ENCODE measurements at regions not wholly inside any gene's neighbourhood (a gene's known extent, or its start where the extent isn't known, plus 50 kb on each side); places are given as distances from the start of the nearest gene placed in this dataset.
A peak's percentile ranks its signal among the peaks of the same experiment; 100 is the strongest.
"Not testable (repeated sequence)": the region's sequence is repeated elsewhere in the genome, so short reads cannot be mapped to it uniquely, and the experiment has no call there.

DNA sequence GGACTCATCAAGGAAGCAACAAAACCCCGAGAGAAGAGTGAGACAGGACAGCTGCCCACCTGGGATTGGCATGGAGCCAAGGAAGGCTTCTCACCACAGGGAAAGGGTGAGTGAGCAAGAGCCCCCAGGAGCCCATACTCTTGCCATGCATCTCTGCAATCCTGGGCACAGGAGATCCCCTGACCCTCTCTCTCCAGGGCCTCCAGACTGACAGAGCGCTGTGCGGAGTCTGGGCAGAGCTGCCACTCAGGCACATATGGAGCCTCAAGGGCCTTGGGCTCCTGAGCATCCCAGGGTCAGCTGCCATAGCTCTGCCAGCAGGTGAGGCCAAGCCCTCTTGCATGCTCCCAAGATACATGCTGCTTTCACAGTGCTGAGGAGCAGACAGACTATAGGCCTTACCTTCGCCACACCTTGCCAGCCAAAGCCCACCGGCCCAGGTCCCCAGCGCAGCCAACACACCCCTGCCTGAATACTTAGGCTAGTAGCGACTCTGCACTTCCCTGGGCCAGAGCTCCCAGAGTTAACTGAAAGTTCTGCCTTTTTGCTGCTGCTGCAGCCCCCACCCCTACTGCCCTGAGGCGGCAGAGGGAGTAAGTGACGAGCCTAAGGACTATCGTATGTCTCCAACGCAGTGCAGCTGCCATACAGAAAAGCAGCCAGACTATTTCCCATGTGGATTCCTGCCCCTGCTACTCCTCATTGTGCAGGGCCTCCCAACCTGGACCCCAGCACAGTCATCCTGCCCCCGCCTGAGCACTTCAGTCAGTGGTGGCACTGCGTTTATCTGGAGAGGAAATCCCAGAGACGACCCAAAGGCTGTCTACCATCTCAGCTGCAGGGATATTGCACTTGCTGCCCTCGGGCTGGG is 251.6 kb downstream of the SPATA31A6 start:
- not testable (repeated sequence) for DNase-seq (ENCODE audit: low spot score)

DNA sequence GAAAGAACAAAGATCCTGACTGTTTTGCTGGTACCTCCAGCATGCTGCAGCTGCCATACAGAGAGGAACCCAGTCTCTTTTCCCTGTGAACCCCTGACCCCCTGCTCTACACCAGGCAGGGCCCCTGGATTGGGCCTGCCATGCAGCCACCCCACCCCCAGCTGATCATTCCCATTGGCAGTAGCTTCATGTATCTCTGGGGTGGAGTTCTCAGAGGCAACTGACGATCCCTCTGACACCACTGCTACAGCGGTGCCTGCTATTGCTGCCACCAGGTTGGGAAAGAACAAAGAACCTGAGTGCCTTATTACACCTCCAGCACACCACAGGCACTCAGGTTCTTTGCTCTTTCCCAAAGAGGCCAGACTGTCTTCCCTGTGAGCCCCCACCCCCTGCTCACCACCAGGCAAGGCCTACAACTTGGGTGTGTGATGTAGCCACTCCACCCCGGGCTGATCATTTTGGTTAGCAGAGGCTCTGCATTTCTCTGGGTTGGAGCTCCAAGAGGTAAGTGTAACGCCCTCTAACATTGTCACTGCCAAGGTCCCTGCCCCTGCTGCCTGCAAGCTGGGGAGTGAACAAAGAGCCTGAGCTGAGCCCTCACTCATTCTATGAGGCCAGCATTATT is 252.4 kb downstream of the SPATA31A6 start:
- not testable (repeated sequence) for DNase-seq (ENCODE audit: low spot score)

DNA sequence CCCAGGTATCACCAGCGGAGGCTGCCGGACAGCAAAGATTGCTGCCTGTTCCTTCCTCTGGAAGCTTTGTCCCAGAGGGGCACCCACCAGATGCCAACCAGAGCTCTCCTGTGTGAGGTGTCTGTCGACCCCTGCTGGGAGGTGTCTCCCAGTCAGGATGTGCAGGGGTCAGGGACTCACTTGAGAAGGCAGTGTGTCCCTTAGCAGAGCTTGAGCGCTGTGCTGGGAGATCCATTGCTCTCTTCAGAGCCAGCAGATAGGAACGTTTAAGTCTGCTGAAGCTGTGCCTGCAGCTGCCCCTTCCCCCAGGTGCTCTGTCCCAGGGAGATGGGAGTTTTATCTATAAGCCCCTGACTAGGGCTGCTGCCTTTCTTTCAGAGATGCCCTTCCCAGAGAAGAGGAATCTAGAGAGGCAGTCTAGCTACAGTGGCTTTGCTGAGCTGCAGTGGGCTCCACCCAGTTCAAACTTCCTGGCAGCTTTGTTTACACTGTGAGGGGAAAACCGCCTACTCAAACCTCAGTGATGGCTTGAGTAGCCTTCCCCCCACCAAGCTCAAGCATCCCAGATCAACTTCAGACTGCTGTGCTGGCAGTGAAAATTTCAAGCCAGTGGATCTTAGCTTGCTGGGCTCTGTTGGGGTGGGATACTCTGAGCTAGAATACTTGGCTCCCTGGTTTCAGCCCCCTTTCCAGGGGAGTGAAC is 253.7 kb downstream of the SPATA31A6 start:
- not testable (repeated sequence) for DNase-seq (ENCODE audit: low spot score)

DNA sequence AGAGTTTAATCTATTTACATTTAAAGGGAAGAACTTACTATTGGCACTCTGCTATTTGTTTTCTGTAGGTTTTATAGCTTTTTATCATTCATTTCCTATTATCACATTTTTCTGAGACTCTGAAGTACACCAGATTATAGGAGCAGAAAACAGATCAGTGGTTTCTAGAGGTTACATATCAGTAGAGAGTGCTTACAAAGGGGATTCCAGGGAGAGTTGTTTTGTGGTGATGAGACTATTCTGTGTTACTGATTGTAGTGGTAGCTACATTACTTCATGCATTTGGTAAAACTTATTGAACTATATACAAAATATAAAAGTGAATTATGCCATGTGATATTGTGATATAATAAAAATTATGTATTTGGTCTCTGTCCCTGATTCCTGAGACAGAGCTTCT is 259.2 kb downstream of the SPATA31A6 start:
- not testable (repeated sequence) for DNase-seq (ENCODE audit: low spot score)

DNA sequence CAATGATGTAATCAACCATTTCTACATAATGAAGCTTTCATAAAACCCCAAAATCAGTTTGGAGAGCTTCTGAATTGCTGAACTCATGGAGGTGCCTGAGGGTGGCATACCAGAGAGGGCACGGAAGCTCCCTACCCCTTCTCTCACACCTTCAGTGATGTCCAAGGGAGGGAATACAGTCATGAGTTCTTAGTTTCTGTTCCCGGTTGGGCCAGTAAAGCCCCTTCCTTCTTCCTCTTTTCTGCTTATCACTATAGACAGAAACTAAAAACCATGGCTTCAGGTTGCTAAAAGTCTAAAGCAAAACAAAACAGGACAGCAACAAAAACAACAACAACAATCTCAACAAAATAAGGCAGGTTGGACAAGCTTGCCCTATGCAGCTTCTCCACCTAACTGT is 260.0 kb downstream of the SPATA31A6 start:
- not testable (repeated sequence) for DNase-seq (ENCODE audit: low spot score)

DNA sequence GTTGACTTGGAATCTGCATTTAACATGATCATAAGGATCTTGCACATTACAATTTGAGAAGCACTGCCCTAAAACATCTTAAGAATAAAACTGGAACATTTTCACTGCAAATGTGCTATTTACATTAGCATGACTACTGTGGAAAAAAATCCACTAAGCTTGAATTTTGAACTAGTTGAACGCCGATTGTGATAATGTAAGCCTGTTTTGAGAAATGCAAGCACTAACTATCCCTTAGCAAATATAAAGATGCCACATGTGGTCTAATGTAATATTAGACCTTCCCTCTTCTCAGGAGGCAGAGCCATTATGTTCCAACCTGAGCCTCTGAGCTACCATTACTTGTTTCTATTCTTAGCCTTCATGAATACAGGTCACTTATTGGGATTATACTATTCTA is 278.0 kb downstream of the SPATA31A6 start:
- not testable (repeated sequence) for DNase-seq (ENCODE audit: low spot score)

DNA sequence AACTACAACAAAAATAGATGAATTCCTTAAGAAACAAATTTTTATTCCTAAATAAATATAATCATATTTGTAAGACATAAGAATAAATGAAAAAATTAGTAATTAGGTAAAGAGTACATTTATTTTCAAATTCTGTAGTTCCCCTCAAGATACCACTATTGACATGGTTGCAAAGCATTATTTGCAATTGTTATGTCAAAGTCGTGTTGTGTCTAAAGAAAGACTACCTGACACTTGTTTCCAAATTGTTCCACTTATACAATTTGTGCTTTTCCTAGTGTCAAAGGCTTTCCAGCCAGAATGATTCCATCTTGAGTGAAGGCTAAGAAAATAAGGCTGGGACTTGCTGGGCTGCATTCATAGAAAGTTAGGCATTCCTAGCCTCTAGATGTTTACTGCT is 278.4 kb downstream of the SPATA31A6 start:
- DNase-seq (ENCODE audit: low spot score), result not testable (repeated sequence)

DNA sequence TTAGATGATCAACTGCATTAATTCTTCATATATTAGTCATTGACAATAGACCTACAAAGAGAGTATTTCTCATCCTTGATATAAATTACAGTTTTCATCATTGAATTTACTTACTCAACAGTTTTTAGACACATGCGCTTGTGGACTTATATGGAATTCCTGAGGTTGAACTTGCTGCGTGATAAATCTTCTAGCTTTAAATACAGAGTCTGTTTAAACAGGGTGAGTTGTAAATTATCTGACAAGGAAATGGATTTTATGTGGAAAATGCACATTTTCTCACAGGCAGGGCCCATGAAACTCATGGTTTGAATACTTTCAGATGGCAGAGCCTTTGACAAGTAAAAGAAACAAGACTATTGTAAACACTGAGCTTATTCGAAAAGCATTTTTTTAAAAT is 280.5 kb downstream of the SPATA31A6 start:
- not testable (repeated sequence) for DNase-seq (ENCODE audit: low spot score)

DNA sequence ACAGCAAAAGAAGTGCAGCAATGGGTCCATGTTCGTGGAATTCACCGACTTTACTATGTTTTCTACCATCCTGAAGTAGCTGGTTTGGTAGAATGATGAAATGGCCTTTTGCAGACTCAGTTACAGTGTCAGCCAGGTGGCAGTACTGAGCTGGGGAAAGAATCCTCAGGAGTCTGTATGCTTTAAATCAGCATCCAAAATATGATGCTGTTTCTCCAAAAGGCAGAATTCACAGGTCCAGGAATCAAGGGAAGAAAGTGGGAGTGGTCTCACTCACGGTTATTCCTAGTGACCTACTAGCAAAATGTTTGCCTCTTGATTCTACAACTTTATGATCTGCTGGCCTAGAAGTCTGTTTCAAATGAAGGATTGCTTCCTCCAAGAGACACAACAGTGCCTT is 287.1 kb downstream of the SPATA31A6 start:
- not testable (repeated sequence) for DNase-seq (ENCODE audit: low spot score)

DNA sequence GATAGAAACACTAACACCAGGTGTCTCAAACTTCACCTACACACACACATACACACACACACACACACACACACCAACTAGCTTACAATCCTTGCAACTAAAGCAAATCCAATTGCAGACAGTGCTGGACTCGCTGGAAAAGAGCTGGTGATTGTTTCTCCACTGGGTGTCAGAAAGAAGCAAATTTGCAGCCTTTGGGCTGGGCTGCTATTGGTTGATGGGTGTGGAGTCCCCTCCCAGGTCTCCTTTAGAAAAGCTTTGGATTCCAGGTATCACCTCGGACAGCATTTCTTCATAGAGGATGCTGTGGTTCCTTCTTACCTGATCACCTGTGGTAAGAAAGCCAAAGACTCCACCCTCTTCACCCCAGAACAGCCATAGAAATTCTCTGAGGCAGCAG is 307.5 kb downstream of the SPATA31A6 start:
- DNase-seq (ENCODE audit: low spot score), result not testable (repeated sequence)

DNA sequence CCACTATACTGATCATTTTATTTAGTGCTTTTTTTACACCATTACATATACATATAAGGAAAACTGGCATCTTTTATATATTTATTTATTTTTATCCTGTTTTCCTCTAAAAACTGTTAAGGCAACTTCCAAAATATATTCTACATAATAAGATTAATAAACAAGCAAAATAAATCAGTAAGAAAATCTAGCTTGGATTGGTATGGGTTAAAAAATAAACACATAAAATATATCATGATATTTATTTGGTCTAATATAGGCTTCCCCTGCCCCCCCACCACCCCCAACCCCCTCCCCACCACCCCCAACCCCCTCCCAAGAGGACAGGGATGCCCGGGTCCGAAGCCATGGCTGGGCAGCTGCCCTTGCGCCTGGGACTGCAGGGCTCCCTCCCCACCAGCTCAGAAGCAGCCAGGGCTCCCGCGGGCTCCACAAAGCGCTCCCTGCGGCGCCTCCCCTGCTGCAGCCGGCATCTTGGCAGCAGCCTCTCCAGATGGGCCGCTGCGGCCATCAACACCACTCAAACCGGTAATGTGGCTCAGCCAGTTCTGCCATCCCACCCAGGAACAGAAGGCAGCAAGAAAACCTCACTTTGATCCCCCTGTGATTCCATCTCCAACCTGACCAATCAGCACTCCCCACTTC is 319.3 kb downstream of the SPATA31A6 start:
- not testable (repeated sequence) for DNase-seq (ENCODE audit: low spot score)

DNA sequence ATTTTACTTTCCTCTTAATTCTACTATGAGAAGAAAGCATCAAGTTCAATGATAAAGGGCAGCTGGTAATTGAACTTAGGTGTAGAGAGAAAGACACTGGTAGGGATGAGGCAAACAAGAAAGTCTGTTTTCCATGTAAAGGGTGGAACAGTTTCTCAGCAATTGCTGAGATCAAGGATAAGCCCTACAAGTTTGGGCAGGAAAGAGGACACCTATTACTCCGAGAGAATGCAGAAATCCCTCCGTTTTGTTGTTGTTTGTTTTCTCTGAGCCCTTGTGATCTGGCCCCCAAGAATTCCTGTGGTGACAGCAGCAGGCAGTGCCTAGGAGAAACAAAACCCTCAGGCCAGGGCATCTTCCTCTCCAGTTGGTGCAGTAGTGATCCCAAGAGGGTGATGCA is 324.7 kb downstream of the SPATA31A6 start:
- not testable (repeated sequence) for DNase-seq (ENCODE audit: low spot score)

DNA sequence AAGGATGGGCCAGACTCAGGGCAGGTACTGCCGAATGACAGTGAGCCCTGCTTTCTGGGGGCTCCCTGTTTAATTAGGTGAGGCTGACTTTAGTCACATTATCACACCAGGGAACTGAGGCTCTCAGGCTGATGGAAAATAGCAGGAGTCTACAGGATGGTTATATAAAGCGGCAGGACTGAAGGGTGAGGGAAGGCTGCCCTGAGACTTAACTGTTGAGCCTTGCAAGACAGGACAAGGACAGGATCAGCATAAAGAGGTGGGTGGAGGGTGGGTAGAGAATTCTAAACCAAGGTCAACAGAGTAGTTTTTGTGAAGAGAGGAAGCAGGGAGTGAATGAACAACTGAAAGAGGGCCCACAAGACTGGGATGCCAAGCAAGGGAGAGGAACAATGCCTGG is 330.1 kb downstream of the SPATA31A6 start:
- DNase-seq (ENCODE audit: low spot score), result not testable (repeated sequence)

DNA sequence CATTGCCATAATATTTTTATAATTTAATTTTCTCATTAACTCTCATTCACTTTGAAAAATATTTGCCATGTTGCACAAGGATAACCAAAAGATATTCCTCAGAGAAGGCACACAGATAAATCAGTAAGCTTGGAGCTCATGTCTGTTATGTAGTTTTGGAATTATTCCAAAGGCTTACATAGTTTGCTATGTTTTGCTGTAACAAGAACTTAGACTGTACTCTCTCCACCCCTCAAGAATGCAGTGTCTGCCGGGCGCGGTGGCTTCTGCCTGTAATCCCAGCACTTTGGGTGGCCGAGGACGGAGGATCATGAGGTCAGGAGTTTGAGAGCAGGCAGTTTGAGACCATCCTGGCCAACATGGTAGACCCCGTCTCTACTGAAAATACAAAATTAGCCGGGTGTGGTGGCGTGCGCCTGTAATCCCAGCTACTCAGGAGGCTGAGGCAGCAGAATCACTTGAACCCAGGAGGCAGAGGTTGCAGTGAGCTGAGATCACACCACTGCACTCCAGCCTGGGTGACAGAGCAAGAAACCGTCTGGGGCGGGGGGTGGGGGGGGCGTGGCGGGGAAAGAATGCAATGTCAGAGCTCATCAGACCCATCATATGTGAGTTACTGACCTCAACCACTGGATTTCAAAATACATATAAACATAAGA is 351.0 kb downstream of the SPATA31A6 start:
- not testable (repeated sequence) for DNase-seq (ENCODE audit: low spot score)

DNA sequence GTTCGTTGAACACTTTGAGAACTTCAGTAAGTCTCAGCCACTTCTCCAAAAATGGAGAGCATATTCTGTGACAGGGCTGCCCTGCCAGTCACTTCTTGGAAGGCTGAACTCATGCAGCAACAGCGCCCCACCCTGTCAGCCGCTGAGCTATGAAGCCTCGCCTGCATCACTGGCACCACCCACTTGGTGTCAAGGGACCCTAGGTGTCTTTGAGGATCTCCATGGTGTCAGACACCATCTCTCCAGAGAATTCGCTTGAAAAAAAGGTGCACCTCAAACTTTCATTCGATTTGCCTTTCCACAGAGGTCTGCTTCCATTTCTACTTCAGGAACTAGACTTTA is 351.5 kb downstream of the SPATA31A6 start:
- DNase-seq (ENCODE audit: low spot score), result peak; percentile 2

DNA sequence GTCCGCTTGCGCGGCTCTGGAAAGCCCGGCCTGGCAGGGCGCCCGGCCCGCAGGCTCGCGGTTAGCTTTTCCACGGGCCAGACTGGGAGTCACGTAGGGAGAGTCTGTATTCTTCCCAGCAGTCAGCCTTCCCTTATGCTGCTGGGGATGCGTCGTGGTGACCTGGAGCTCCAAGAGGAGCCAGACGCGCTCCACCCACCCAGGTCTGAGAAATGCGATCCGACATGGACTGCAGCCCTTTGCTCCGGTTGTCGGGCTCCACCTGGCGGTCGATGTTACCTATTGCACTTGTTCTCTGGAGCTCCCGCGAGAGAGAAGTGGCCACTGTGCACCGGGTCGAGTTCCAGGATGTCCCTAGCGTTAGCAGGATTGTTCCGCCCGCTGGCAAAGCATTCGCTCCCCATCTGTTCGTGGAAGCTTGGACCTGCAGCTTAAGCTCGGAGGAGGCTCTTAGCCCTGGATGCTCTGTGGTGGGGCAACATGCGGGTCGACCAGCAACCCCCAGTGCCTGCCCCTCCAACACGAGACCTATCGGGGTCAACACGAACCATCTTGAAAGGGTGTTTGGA is 367.4 kb downstream of the SPATA31A6 start:
- not testable (repeated sequence) for DNase-seq (ENCODE audit: low spot score)

DNA sequence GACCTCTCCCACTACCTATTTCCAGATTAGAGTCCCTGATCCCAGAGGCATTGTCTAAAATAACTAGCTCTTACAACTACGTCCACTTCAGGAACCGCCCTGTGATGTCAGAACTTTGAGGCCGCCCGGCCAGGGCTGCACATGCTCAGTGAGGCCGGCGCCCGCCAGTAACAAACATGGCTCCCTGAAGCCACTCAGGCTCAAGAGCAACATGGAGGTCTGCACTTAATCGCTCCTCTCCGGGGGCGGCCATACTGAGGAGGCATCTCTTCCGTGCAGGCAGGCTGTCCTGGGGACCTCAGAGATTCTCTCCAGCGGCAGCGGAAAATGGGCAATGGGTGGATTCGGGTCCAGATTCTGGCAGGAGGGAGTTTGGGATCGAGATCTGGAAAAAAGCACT is 385.1 kb downstream of the SPATA31A6 start:
- not testable (repeated sequence) for DNase-seq (ENCODE audit: low spot score)

DNA sequence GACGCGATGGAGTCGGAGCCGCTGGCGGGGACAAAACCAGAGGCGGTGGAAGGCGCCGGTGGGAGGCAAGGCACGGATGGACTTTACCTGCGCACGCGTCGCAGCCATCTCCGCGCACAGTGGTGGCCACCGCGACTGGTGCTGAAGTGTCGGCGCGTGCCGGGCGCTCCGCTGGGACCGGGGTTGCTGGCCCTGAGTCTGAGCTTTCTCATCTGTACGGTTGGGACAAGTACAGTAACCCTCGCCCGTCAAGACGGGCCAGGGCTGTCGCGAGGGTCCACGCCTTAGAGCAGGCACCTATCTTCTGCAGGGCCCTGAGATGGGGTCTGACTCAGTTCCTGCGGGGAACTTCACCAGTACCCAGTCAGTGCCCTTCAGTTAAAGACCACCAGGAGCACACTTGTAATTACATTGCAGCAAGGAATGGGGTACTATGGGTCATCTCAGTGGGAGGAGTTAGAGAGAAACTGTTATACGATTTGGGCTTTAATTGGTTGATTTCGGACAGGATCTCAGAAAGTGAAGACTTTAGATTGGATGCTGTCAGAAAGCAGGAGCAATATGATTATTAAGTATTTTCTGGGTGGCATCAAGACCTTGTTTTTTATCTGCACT is 385.6 kb downstream of the SPATA31A6 start:
- not testable (repeated sequence) for DNase-seq (ENCODE audit: low spot score)

DNA sequence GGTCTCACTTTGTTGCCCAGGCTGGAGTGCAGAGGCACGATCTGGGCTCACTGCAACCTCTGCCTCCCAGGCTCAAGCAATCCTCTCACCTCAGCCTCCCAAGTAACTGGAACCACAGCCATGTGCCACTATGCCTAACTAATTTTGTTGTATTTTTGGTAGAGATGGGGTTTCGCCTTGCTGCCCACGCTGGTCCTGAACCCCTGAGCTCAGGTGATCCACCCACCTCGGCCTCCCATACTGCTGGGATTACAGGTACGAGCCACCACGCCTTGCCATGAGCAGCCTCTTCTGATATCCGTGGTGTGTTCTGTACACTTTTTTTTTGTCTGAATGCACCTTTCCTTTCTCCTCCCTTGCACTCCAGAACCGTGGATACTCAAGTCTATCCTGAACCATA is 394.4 kb downstream of the SPATA31A6 start:
- not testable (repeated sequence) for DNase-seq (ENCODE audit: low spot score)
